GM19238 (cell line): ENCODE measurements at regions not wholly inside any gene's neighbourhood (a gene's known extent, or its start where the extent isn't known, plus 50 kb on each side); places are given as distances from the start of the nearest gene placed in this dataset.

Source experiments
- DNase-seq: peaks from one replicate; pipeline ENCODE4 v3.0.0; 2011; ENCODE audit warnings: low spot score; ENCODE audit not compliant: insufficient read length

- DNase-seq, result no peak
These were observed 632.8 kb downstream of the HDGFL1 start for GRCh38 chr6:23202207-23202606.

- no peak for DNase-seq
These were observed 643.0 kb downstream of the HDGFL1 start for GRCh38 chr6:23212398-23212797.

- no peak for DNase-seq
These were observed 643.8 kb downstream of the HDGFL1 start for GRCh38 chr6:23213193-23213592.

- DNase-seq, result no peak
These were observed 644.3 kb downstream of the HDGFL1 start for GRCh38 chr6:23213651-23214050.

GRCh38 chr6:23218751-23219150, 649.4 kb downstream of the HDGFL1 start:
- DNase-seq, result no peak

- no peak for DNase-seq
These were observed 653.4 kb downstream of the HDGFL1 start for GRCh38 chr6:23222724-23223123.

- DNase-seq, result no peak
These were observed 655.2 kb downstream of the HDGFL1 start for GRCh38 chr6:23224540-23224939.

GRCh38 chr6:23228439-23229024, 659.2 kb downstream of the HDGFL1 start:
- DNase-seq, result no peak

GRCh38 chr6:23243854-23244253, 674.5 kb downstream of the HDGFL1 start:
- DNase-seq, result no peak

- DNase-seq, result no peak
These were observed 674.9 kb downstream of the HDGFL1 start for GRCh38 chr6:23244300-23244699.

- no peak for DNase-seq
These were observed 676.2 kb downstream of the HDGFL1 start for GRCh38 chr6:23245572-23245971.

GRCh38 chr6:23246896-23247295, 677.5 kb downstream of the HDGFL1 start:
- DNase-seq, result no peak

- DNase-seq, result no peak
These were observed 681.2 kb downstream of the HDGFL1 start for GRCh38 chr6:23250556-23250955.

- no peak for DNase-seq
These were observed 693.5 kb downstream of the HDGFL1 start for GRCh38 chr6:23262864-23263263.

- DNase-seq, result no peak
These were observed 695.9 kb downstream of the HDGFL1 start for GRCh38 chr6:23265270-23265669.

GRCh38 chr6:23266536-23266935, 697.2 kb downstream of the HDGFL1 start:
- no peak for DNase-seq

- DNase-seq, result no peak
These were observed 698.3 kb downstream of the HDGFL1 start for GRCh38 chr6:23267651-23268050.

- no peak for DNase-seq
These were observed 699.0 kb downstream of the HDGFL1 start for GRCh38 chr6:23268348-23268747.

- no peak for DNase-seq
These were observed 700.1 kb downstream of the HDGFL1 start for GRCh38 chr6:23269436-23269835.

GRCh38 chr6:23272536-23272935, 703.2 kb downstream of the HDGFL1 start:
- DNase-seq, result no peak

- DNase-seq, result no peak
These were observed 708.3 kb downstream of the HDGFL1 start for GRCh38 chr6:23277521-23278179.

- DNase-seq, result no peak
These were observed 708.8 kb downstream of the HDGFL1 start for GRCh38 chr6:23278180-23278532.

- no peak for DNase-seq
These were observed 711.1 kb downstream of the HDGFL1 start for GRCh38 chr6:23280437-23280836.
